HG03066 (cell line): ENCODE measurements at regions not wholly inside any gene's neighbourhood (a gene's known extent, or its start where the extent isn't known, plus 50 kb on each side); places are given as distances from the start of the nearest gene placed in this dataset.
"Not testable (repeated sequence)": the region's sequence is repeated elsewhere in the genome, so short reads cannot be mapped to it uniquely, and the experiment has no call there.

Experiments used
- ATAC-seq: cut with Tn5 transposase; IDR thresholded peaks from one replicate; pipeline ENCODE4 v1.9.1; 2021; ENCODE audit warnings: low read depth; ENCODE audit not compliant: unreplicated experiment

- no peak for ATAC-seq
These were observed 217.7 kb upstream of the SLC35G4 start for GRCh38 chr18:11391661-11392060.

DNA sequence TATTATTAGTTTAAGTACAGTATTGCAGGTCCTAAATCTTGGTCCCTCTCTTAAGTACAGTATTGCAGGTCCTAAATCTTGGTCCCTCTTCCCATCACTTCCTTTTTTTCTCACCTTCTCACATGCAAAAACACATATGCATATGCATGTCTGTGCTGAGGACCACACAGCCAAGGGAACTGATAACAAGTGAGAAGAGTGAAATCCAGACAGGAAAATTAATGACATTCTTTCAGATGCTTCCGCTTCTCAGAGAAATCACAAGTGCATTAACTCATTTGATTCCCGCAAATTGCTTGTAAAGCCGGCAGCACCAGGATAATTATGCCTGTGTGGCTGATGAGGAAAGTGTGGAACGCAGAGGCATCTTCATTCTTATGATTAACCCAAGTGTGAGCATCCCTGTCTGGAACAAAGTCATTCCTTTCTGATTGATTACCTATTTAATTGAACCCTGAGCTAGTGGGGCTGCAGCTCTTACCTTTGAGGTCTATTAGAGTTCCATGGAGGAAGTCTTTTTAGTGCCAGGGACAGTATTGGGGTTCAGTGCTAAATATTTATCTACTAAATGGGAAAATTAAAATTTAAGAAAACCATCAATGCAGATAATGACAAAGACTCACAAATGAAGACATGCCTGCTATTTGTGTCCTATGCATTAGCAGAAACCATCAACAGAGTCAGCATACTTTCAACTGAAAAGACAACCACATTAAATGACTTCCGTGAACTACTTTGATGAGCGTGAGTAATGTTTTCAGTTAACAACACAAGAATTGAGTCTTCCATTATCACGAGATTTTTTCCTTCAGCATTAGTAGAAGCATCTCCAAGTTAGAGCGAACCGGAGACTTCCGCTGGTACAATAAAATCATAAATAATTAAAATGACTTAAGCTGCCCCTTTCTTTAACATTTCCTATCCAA is 220.4 kb upstream of the SLC35G4 start:
- ATAC-seq: no peak

DNA sequence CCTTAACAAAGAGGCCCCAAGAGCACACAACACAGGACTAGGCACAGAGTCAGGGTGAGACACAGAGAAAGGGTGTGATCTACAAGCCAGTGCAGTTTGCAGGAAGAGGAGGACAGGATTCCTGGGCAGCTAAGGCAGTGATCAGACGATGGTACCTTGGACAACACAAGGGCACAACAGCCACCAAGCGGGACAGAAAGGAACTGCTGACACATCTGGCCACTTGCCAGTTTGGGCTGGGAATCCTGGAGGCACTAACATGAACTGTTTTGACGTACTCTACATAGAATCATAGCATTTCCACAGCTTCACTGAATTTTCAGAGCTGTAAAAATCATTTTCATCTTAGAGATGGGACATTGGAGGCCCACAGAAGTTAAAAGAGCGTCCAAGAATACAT is 221.5 kb upstream of the SLC35G4 start:
- ATAC-seq: no peak

DNA sequence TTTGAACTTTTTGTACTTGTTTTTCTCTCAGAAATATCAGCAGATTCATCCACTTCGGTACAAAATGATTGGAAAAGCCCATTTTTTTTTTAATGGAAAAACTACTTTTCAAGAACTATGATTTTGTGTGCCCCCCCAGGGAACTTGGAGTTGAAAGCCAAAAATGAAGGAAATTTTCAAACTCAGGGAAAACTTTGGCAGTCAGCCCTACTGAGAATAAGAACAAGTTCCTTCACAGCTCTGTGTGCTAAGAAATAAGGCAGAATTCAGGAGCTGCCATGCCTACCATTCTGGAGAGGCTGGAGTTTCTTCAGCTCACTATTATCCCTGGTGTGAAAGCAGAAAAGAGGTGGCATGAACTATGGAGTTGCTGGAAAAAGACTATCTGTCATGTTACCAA is 226.0 kb upstream of the SLC35G4 start:
- no peak for ATAC-seq

GRCh38 chr18:11380968-11381367 is 228.4 kb upstream of the SLC35G4 start:
- no peak for ATAC-seq

DNA sequence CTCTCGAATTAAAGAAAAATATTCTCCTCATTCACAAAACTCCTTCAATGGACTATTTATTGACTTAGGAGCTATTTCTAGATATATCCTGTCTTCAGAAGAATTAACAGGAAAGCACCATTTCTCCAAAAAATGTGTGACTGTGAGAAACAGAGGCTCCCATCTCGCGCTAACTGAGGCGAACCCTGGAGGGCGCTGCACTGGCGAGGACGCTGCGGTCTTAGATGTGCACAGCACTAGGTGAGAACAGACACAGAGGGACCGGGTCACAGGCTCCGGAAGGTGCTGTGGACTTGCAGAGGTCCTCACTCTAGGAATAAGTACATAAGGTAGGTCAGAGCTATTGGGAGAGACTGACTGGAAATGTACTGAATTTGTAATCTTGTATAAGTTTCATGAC is 229.7 kb upstream of the SLC35G4 start:
- ATAC-seq: no peak

DNA sequence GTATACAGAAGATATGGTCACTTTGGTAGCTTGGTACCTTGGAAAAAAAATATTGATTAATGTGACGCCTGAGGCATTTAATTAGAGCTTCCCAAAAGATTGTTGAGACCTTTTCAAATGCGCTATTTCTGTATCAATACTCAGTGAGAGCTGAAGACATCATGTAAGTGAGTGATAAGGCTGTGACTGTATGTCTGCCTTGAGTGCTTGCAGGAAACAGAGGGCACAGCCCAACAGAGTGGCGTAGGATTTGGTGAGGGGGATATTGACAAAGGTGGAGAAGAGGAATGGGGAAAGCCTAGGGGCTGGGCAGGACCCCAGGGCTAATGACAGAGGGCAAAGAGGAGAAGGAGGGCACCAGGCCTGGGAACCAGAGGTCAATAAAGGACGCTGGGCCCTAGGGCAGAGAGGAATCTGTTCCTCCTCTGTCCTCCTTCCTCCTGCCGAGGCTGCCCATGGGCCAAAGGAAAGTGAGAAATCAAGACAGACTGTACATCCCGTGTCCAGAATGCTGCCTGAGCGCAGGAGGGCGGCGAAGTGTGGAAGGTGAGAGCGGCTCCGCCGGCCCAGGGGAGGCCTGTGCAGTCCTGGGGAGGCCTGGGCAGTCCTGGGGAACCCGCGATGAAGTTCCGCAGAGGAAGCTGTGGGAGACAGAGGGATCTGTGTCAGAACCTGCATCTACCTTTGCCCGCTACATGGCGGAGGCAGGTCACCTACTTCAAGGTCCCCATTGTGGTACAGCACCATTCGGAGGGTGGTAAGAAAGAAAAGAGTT is 228.6 kb upstream of the PIEZO2 start:
- ATAC-seq: no peak

DNA sequence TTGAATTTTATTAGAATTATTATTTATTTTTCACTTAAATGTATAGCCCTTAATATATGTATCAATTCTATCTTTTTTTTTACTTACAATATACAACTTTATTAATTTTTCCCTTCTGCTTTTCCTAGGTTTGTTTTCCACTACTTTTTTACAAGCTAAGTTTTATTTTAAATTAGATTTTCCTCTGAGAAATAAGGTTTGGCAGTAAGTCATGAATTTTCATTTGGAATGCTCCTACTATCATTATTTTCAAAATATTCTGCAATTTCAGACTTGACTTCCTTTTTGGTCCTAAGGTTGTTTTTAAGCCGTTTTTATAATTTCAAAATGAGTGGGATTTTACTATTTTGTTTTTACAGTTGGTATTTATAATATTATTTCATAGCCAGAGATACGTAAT is 222.8 kb upstream of the PIEZO2 start:
- no peak for ATAC-seq

DNA sequence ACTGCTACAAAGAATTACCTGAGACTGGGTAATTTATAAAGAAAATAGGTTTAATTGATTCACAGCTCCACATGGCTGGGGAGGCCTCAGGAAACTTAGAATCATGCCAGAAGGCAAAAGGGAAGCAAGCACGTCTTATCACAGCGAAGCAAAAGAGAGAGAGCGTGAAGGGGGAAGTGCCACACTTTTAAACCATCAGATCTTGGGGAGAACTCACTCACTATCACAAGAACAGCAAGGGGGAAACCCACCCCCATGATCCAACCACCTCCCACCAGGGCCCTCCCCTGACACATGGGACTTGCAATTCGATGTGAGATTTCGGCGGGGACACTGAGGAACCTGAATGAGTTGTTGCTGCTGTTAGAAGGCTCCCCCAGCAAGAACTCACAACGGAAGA is 220.2 kb upstream of the PIEZO2 start:
- no peak for ATAC-seq

GRCh38 chr18:11368020-11368419 is 218.7 kb upstream of the PIEZO2 start:
- ATAC-seq: no peak

DNA sequence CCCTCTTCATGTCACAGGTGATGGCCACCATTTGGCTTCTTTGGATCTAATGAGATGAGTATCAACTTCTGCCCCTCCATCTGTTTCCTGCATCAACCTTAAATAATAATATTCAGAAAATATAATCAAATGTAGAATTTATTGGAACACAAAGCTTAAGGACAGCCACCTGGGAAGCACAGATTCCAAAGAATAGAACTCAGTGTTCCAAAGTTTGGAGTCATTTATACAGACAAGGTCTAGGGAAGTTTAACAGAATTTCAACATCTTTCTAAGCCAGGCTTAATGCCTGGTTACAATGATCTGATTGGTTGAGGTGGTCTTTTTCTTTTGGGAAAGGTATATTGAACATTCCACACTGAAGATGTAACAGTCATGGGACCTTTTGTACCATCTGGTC is 218.0 kb upstream of the PIEZO2 start:
- ATAC-seq: no peak

GRCh38 chr18:11366410-11366809 is 217.0 kb upstream of the PIEZO2 start:
- ATAC-seq: no peak

- no peak for ATAC-seq
These were observed 213.5 kb upstream of the PIEZO2 start for GRCh38 chr18:11362856-11363255.

DNA sequence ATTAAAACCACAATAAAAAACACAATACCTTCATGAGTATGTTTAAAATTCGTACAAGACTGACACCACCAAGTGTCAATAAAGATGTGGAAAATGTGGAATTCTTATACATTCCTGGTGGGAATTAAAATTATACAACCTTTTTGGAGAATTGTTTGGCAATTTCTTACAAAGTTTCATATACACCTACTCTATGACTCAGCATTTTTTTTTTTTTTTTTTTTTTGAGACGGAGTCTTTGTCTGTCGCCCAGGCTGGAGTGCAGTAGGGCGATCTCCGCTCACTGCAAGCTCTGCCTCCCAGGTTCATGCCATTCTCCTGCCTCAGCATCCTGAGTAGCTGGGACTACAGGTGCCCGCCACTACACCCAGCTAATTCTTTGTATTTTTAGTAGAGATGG is 212.5 kb upstream of the PIEZO2 start:
- ATAC-seq: not testable (repeated sequence)

GRCh38 chr18:11357678-11358077 is 208.3 kb upstream of the PIEZO2 start:
- ATAC-seq: no peak

- ATAC-seq: not testable (repeated sequence)
These were observed 195.2 kb upstream of the PIEZO2 start for GRCh38 chr18:11344576-11344975.

DNA sequence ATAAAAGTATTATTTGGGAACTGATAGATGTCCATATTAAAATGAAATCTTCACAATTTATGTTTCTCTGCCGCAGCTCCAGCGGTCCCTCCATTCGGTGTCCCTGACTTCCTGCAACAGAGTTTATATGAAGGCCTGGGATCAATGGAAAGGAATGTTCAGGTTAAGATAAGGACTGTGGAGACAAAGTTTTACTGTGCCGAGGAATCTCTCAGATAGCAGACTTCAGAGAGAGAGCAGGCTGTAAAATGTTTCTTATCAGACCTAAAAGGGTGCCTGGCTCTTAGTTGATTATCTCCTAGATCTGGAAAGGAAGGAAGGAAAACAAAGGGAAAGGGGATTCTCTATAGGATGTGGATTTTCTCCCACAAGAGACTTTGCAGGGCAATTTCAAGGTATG is 193.7 kb upstream of the PIEZO2 start:
- no peak for ATAC-seq

GRCh38 chr18:11342115-11342514 is 192.7 kb upstream of the PIEZO2 start:
- ATAC-seq: not testable (repeated sequence)

DNA sequence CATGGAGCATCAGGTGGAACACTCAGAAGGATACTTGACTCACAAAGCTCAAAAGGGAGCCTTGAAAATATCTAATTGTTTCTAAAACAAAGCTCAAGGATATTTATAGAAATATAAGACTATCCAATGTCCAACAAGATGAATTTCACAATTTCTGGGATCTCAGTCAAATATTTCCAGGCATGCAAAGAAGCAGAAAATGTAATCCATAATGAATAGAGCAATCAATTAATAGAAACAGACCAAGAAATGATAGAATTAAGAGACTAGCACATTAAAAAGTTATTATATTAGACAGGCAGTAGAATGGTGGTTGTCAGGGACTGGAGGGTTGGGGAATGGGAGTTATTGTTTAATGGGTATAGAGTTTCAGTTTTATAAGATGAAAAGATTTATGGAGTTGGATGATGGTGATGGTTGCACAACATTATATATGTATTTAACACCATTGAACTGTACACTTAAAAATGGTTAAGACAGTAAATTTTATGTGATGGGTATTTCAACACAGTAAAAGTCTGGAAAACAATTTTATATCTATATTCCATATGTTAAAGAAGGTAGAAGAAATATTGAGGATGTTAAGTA is 189.9 kb upstream of the PIEZO2 start:
- no peak for ATAC-seq

DNA sequence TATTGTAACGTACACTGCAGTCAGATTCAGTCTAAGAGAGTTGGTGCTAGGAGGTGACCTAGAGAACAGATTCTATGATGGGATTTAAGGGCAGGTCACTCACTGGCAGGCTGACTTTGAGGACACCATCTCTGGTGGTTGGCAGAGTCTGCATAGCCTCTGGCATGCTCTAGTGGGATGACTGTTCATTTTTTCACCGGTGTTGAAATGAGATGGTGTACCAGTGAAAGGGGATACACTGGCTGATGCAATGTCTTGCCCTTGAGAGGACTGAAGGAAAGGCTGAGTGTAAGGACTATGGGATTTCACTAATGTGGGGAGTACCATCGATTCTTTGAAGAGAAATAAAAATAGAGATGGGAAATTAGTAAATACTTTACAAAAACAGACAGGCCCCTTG is 186.9 kb upstream of the PIEZO2 start:
- ATAC-seq: no peak

DNA sequence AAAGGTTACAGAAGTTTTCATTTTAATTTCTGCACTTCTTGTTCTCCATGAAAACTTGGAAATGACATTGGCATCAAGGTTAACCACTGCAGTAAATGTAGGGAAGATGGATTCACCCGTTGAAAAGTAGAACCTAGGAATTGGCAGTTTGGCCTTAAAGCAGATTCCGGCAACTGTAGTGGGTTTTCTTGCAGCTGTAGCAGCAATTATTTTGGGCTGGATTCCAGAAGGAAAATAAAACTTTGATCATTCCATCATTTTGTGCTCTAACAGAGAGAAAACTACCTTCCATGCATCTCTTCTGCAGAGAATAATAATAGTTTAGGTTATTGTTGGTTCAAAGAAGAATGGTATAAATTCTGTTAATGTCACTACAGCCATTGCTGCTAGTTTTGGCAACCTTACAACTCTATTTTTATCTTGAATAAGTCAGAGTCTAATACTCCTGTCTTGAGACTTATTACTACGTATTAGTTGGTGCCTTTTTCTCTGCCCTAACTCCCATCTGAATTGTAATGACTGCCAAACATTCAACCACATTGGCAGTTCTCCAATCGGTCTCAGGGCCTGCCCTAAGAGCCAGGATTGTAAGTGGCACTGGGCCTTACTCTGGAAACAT is 178.1 kb upstream of the PIEZO2 start:
- no peak for ATAC-seq
